ENCODE measurements at regions not wholly inside any gene's neighbourhood (a gene's known extent, or its start where the extent isn't known, plus 50 kb on each side); places are given as distances from the start of the nearest gene placed in this dataset.

DNA sequence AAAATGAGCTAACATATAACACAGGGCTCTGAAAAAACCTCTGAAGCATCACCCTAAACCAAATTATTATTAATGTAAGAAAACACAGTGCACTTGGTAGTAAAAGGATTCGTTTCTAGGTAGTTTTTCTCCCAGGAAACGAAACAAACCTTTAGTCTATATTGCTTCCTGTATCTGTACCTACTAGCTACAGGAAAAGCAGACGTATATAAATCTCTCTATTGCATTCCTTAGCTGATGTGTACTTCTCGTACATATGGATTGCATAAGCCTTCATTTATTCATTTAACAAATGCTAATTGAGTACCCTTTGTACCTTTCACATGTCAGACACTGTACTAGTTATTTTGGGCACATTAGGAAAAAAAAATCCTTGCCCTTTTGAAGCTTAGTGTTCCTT lies 85.0 kb upstream of the RASA1 start:
- Histone ChIP-seq H2AFZ (ENCODE audit: insufficient read depth, low read depth, low read length, poor library complexity, severe bottlenecking) (no peak overlapping the region), H3K27ac (ENCODE audit: low read depth in 1 of 2, low read length in 2 of 2) (no peak overlapping the region), H3K4me3 (replicated peaks in 1 of 3; ENCODE audit: low read depth in 2 of 3, low read length in 3 of 3) (no peak overlapping the region), H3K79me2 (ENCODE audit: insufficient read depth, low read length) (no peaks in the 10 kb centered on the region), H3K36me3 (replicated peaks in 1 of 2; ENCODE audit: control insufficient read depth in 1 of 2, insufficient read depth in 2 of 2, low read length in 2 of 2) (no peaks in the 10 kb centered on the region), H3K4me1 (ENCODE audit: control insufficient read depth in 1 of 2, insufficient read depth in 2 of 2, low read length in 2 of 2) (no peaks in the 10 kb centered on the region), H3K9me3 (replicated peaks in 1 of 2; ENCODE audit: control insufficient read depth in 1 of 2, insufficient read depth in 1 of 2, low read length in 2 of 2) (peaks cover 0 to 4% of the 10 kb centered on the region in 2 donors), H3K9ac (ENCODE audit: insufficient read depth, low read length, poor library complexity, severe bottlenecking) (no peak overlapping the region), H4K20me1 (ENCODE audit: insufficient read depth, low read length) (no peaks in the 10 kb centered on the region), H3K4me2 (replicated peaks; ENCODE audit: extremely low read depth, low read length, poor library complexity, severe bottlenecking) (no peak overlapping the region), H3K27me3 (ENCODE audit: control insufficient read depth in 2 of 2, insufficient read depth in 2 of 2, low read length in 2 of 2) (no peaks in the 10 kb centered on the region)
- no peaks in the 10 kb centered on the region for H3K27me3 Mint-ChIP-seq (ENCODE audit: low read depth in 3 of 3)
- no peak overlapping the region for H3K4me3 Mint-ChIP-seq
- no CpG with 5 or more reads among the region's 4 CpGs for WGBS (ENCODE audit: insufficient coverage)
- H3K4me1 Mint-ChIP-seq = no peaks in the 10 kb centered on the region
- no peaks in the 10 kb centered on the region for H3K36me3 Mint-ChIP-seq
- no peak for DNase-seq
- intact Hi-C loops (cut with micrococcal nuclease) = no loop called here
- H3K9me3 Mint-ChIP-seq = peaks cover 0 to 2% (median 0%) of the 10 kb centered on the region in 7 donors
- H3K27ac Mint-ChIP-seq = no peak overlapping the region
- TF ChIP-seq, protein P1, sequence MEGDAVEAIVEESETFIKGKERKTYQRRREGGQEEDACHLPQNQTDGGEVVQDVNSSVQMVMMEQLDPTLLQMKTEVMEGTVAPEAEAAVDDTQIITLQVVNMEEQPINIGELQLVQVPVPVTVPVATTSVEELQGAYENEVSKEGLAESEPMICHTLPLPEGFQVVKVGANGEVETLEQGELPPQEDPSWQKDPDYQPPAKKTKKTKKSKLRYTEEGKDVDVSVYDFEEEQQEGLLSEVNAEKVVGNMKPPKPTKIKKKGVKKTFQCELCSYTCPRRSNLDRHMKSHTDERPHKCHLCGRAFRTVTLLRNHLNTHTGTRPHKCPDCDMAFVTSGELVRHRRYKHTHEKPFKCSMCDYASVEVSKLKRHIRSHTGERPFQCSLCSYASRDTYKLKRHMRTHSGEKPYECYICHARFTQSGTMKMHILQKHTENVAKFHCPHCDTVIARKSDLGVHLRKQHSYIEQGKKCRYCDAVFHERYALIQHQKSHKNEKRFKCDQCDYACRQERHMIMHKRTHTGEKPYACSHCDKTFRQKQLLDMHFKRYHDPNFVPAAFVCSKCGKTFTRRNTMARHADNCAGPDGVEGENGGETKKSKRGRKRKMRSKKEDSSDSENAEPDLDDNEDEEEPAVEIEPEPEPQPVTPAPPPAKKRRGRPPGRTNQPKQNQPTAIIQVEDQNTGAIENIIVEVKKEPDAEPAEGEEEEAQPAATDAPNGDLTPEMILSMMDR (IDR thresholded peaks at IDR 0.05) = no peak

DNA sequence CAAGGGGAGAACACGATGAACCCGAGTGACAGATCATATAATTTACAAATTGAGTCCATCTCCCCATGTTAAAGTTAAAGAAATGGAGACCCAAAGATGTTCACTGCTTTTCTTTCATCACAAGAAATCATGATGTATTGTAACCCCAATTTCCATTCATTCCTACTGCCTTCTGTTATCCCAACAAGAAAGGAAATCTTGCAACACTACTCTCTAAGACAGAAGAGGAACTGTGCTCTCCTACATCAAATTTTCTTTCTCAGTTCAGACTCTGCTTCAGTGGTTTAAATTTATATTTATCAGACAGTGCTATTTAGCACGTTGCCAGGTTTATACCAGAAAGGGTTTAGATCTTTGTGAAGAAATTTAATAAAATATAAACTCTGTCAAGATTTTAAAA lies 83.8 kb upstream of the RASA1 start:
- Mint-ChIP-seq H3K27me3 (ENCODE audit: low read depth in 3 of 3) (no peaks in the 10 kb centered on the region), H3K4me3 (no peak overlapping the region), H3K36me3 (no peaks in the 10 kb centered on the region), H3K4me1 (no peaks in the 10 kb centered on the region), H3K9me3 (peaks cover 0 to 2% (median 0%) of the 10 kb centered on the region in 7 donors), H3K27ac (no peak overlapping the region)
- TF ChIP-seq, protein P1 (IDR thresholded peaks at IDR 0.05) = no peak
- no peaks in the 10 kb centered on the region for H3K27me3 ChIP-seq (ENCODE audit: control insufficient read depth in 2 of 2, insufficient read depth in 2 of 2, low read length in 2 of 2)
- H3K79me2 ChIP-seq (ENCODE audit: insufficient read depth, low read length) = no peaks in the 10 kb centered on the region
- H3K4me2 ChIP-seq (replicated peaks; ENCODE audit: extremely low read depth, low read length, poor library complexity, severe bottlenecking) = no peak overlapping the region
- H2AFZ ChIP-seq (ENCODE audit: insufficient read depth, low read depth, low read length, poor library complexity, severe bottlenecking) = no peak overlapping the region
- no peaks in the 10 kb centered on the region for H3K36me3 ChIP-seq (replicated peaks in 1 of 2; ENCODE audit: control insufficient read depth in 1 of 2, insufficient read depth in 2 of 2, low read length in 2 of 2)
- WGBS (ENCODE audit: insufficient coverage) = no CpG with 5 or more reads among the region's 3 CpGs
- DNase-seq = peak in 1 of 3 donors; percentile 4
- no peaks in the 10 kb centered on the region for H4K20me1 ChIP-seq (ENCODE audit: insufficient read depth, low read length)
- H3K9ac ChIP-seq (ENCODE audit: insufficient read depth, low read length, poor library complexity, severe bottlenecking) = no peak overlapping the region
- H3K4me1 ChIP-seq (ENCODE audit: control insufficient read depth in 1 of 2, insufficient read depth in 2 of 2, low read length in 2 of 2) = no peaks in the 10 kb centered on the region
- intact Hi-C loops (cut with micrococcal nuclease) = no loop called here
- H3K4me3 ChIP-seq (replicated peaks in 1 of 3; ENCODE audit: low read depth in 2 of 3, low read length in 3 of 3) = no peak overlapping the region
- no peak overlapping the region for H3K27ac ChIP-seq (ENCODE audit: low read depth in 1 of 2, low read length in 2 of 2)
- H3K9me3 ChIP-seq (replicated peaks in 1 of 2; ENCODE audit: control insufficient read depth in 1 of 2, insufficient read depth in 1 of 2, low read length in 2 of 2) = peaks cover 0 to 4% of the 10 kb centered on the region in 2 donors

All from CD14-positive monocyte (primary cell).